H1 (cell line): ENCODE measurements at regions not wholly inside any gene's neighbourhood (a gene's known extent, or its start where the extent isn't known, plus 50 kb on each side); places are given as distances from the start of the nearest gene placed in this dataset.

Experiments
- CTCF ChIA-PET: fragments of 300-600 bp; sonication (Branson Sonifier 250); formaldehyde crosslinking; loops from one replicate; lab custom pipeline; 2021; ENCODE audit not compliant: partially characterized antibody; lab: Charles Lee
- POLR2A ChIA-PET: fragments of 300-600 bp; sonication (Branson Sonifier 250); formaldehyde crosslinking; loops from one replicate; lab custom pipeline; 2021; ENCODE audit warnings: inconsistent platforms; ENCODE audit not compliant: partially characterized antibody; lab: Charles Lee
- DNase-seq, 2 experiments: peaks; one replicate each; pipeline versions ENCODE4 v3.0.0 to v3.0.0-alpha.2; 2010 to 2022; ENCODE audit warnings: low spot score in 2 of 2, low read depth in 1 of 2, mixed read lengths in 1 of 2
- FAIRE-seq: peaks from 2 replicates; lab custom pipeline; 2011; peaks lifted over from hg19 to GRCh38; lab: Jason Lieb, UNC
- H2AFZ ChIP-seq: 2 replicates; pipeline ENCODE4 v1.8.1; 2012; ENCODE audit warnings: low read length, inconsistent platforms
- H2AK5ac ChIP-seq: 2 replicates; pipeline ENCODE4 v1.6.1; 2013; ENCODE audit warnings: low read depth, low read length
- H2BK120ac ChIP-seq: replicated peaks from 2 replicates; pipeline ENCODE3; 2013; ENCODE audit warnings: low read depth, low read length, inconsistent platforms
- H2BK12ac ChIP-seq: 2 replicates; pipeline ENCODE4 v1.6.1; 2013; ENCODE audit warnings: low read depth, low read length
- H2BK15ac ChIP-seq: 2 replicates; pipeline ENCODE4 v1.6.1; 2013; ENCODE audit warnings: low read length
- H2BK20ac ChIP-seq: 2 replicates; pipeline ENCODE4 v1.6.1; 2013; ENCODE audit warnings: low read length
- H2BK5ac ChIP-seq: 2 replicates; pipeline ENCODE4 v1.6.1; 2013; ENCODE audit warnings: low read depth, low read length
- H3K14ac ChIP-seq: 2 replicates; pipeline ENCODE4 v1.6.1; 2013; ENCODE audit warnings: inconsistent platforms; ENCODE audit not compliant: insufficient read length
- H3K18ac ChIP-seq: 2 replicates; pipeline ENCODE4 v1.6.1; 2013; ENCODE audit warnings: low read length; ENCODE audit errors: extremely low read depth
- H3K23ac ChIP-seq: 2 replicates; pipeline ENCODE4 v1.6.1; 2013; ENCODE audit warnings: inconsistent platforms; ENCODE audit not compliant: insufficient read length
- H3K23me2 ChIP-seq: 2 replicates; pipeline ENCODE4 v1.6.1; 2013; ENCODE audit warnings: low read depth, low read length
- H3K27ac ChIP-seq: 2 replicates; pipeline ENCODE4 v1.6.1; 2011; ENCODE audit warnings: low read depth, low read length, inconsistent platforms
- H3K27me3 ChIP-seq, 4 experiments: replicated peaks in 1 of 4; 1 replicate in 1 of 4; 2 replicates in 3 of 4; pipeline versions ENCODE4 v1.6.1 to v1.8.1; 2011 to 2013; ENCODE audit warnings: low read length in 3 of 4, mild to moderate bottlenecking in 3 of 4, inconsistent platforms in 2 of 4, mixed read lengths in 2 of 4, moderate library complexity in 1 of 4; ENCODE audit not compliant: control insufficient read depth in 3 of 4, insufficient read depth in 3 of 4; ENCODE audit errors: extremely low read depth in 1 of 4
- H3K36me3 ChIP-seq, 4 experiments: 2 replicates each; pipeline versions ENCODE4 v1.6.1 to v1.8.1; 2011 to 2013; ENCODE audit warnings: mild to moderate bottlenecking in 4 of 4, low read length in 3 of 4, moderate library complexity in 2 of 4, control low read depth in 1 of 4, inconsistent platforms in 1 of 4; ENCODE audit not compliant: insufficient read depth in 4 of 4, control insufficient read depth in 2 of 4
- H3K4ac ChIP-seq: replicated peaks from 2 replicates; pipeline ENCODE3; 2013; ENCODE audit warnings: low read length, low read depth, mixed read lengths, inconsistent platforms; ENCODE audit not compliant: insufficient read length
- H3K4me1 ChIP-seq, 4 experiments: replicated peaks in 1 of 4; 1 replicate in 1 of 4; 2 replicates in 3 of 4; pipeline versions ENCODE4 v1.6.1 to v1.8.1; 2011 to 2013; ENCODE audit warnings: low read length in 3 of 4, inconsistent platforms in 2 of 4, mixed read lengths in 1 of 4; ENCODE audit not compliant: insufficient read depth in 4 of 4, control insufficient read depth in 3 of 4
- H3K4me2 ChIP-seq, 2 experiments: 2 replicates each; pipeline versions ENCODE4 v1.6.1 to v1.8.1; 2011 to 2013; ENCODE audit warnings: low read depth in 2 of 2, low read length in 2 of 2, control low read depth in 1 of 2, inconsistent platforms in 1 of 2, mild to moderate bottlenecking in 1 of 2; ENCODE audit not compliant: insufficient read depth in 1 of 2
- H3K4me3 ChIP-seq, 4 experiments: fragments of 200-600, 300-600 bp in 1 of 4; sonication (generic), shearing (Covaris generic), sonication (Bioruptor Twin) in 1 of 4; 2 replicates each; pipeline versions ENCODE4 v1.5.1 to v1.8.1; 2011 to 2016; ENCODE audit warnings: low read length in 4 of 4, low read depth in 3 of 4, control low read depth in 2 of 4, inconsistent platforms in 2 of 4, mild to moderate bottlenecking in 2 of 4, mixed read lengths in 1 of 4, moderate library complexity in 1 of 4; ENCODE audit not compliant: insufficient read depth in 2 of 4; ENCODE audit errors: extremely low read depth in 1 of 4
- H3K56ac ChIP-seq: replicated peaks from 2 replicates; pipeline ENCODE3; 2013; ENCODE audit warnings: low read depth, mild to moderate bottlenecking, mixed read lengths, low read length, inconsistent platforms; ENCODE audit not compliant: insufficient read length
- H3K79me1 ChIP-seq: 2 replicates; pipeline ENCODE4 v1.6.1; 2013; ENCODE audit warnings: low read depth, low read length, control low read depth
- H3K79me2 ChIP-seq, 2 experiments: 2 replicates each; pipeline versions ENCODE4 v1.6.1 to v1.8.1; 2012 to 2013; ENCODE audit warnings: low read length in 2 of 2, mild to moderate bottlenecking in 2 of 2, inconsistent platforms in 1 of 2; ENCODE audit not compliant: insufficient read depth in 2 of 2, control insufficient read depth in 1 of 2
- H3K9ac ChIP-seq, 4 experiments: replicated peaks in 1 of 4; 1 replicate in 1 of 4; 2 replicates in 3 of 4; pipeline versions ENCODE4 v1.6.1 to v1.8.1; 2011 to 2013; ENCODE audit warnings: low read depth in 3 of 4, low read length in 3 of 4, control low read depth in 2 of 4, mild to moderate bottlenecking in 2 of 4, moderate library complexity in 2 of 4, inconsistent platforms in 1 of 4; ENCODE audit errors: extremely low read depth in 1 of 4
- H3K9me3 ChIP-seq, 2 experiments: 2 replicates each; pipeline versions ENCODE4 v1.6.1 to v1.8.1; 2012 to 2013; ENCODE audit warnings: mild to moderate bottlenecking in 2 of 2, moderate library complexity in 2 of 2, control low read depth in 1 of 2, inconsistent platforms in 1 of 2, low read depth in 1 of 2, low read length in 1 of 2, mixed read lengths in 1 of 2; ENCODE audit not compliant: insufficient read depth in 2 of 2
- H4K20me1 ChIP-seq, 2 experiments: replicated peaks in 1 of 2; 2 replicates each; pipeline versions ENCODE3 to v1.8.1; 2011 to 2013; ENCODE audit warnings: inconsistent platforms in 2 of 2, low read length in 2 of 2, mild to moderate bottlenecking in 1 of 2; ENCODE audit not compliant: insufficient read depth in 2 of 2, control insufficient read depth in 1 of 2
- H4K5ac ChIP-seq: 2 replicates; pipeline ENCODE4 v1.6.1; 2013; ENCODE audit warnings: low read length, low read depth, mixed read lengths, inconsistent platforms; ENCODE audit not compliant: insufficient read length
- H4K8ac ChIP-seq: 2 replicates; pipeline ENCODE4 v1.8.0; 2013; ENCODE audit warnings: mild to moderate bottlenecking, moderate library complexity, low read length, inconsistent platforms; ENCODE audit not compliant: insufficient read depth; ENCODE audit errors: extremely low read depth
- H4K91ac ChIP-seq: replicated peaks from 2 replicates; pipeline ENCODE3; 2013; ENCODE audit warnings: low read length, mixed read lengths, inconsistent platforms; ENCODE audit not compliant: insufficient read length
- BACH1 ChIP-seq: IDR thresholded peaks from 2 replicates; pipeline ENCODE4 v1.6.1; 2012; ENCODE audit warnings: low read length, improper control_type of control experiment
- EP300 ChIP-seq, 2 experiments: IDR thresholded peaks; 1 replicate in 1 of 2; 2 replicates in 1 of 2; pipeline ENCODE4 v1.6.1; 2011 to 2012; ENCODE audit warnings: low read depth in 2 of 2, low read length in 2 of 2, mild to moderate bottlenecking in 2 of 2, borderline replicate concordance in 1 of 2, inconsistent platforms in 1 of 2, moderate library complexity in 1 of 2
- GTF2F1 ChIP-seq: IDR thresholded peaks from 2 replicates; pipeline ENCODE4 v1.6.1; 2012; ENCODE audit warnings: low read depth, low read length, improper control_type of control experiment, borderline replicate concordance
- RXRA ChIP-seq: IDR thresholded peaks from 2 replicates; pipeline ENCODE4 v1.6.1; 2011; ENCODE audit warnings: low read depth, mild to moderate bottlenecking, low read length, moderate library complexity; ENCODE audit not compliant: insufficient read depth
- SUZ12 ChIP-seq: fragments of 200-600 bp; sonication (generic); IDR thresholded peaks from 2 replicates; pipeline ENCODE4 v1.6.1; 2012; ENCODE audit warnings: mild to moderate bottlenecking, inconsistent platforms, low read length, moderate library complexity, mixed read lengths
- WGBS, 2 experiments: shearing (Covaris generic) in 1 of 2; methylation state at CpG; one replicate each; pipeline versions ENCODE4 v1.1.6 to v1.1.7; 2013 to 2015; ENCODE audit warnings: low lambda C conversion rate in 2 of 2, mixed read lengths in 2 of 2, inconsistent platforms in 1 of 2, low coverage in 1 of 2, missing lambda C conversion rate in 1 of 2; ENCODE audit not compliant: insufficient replicate concordance in 2 of 2, insufficient coverage in 1 of 2, insufficient read length in 1 of 2; ENCODE audit errors: extremely low coverage in 1 of 2, missing lambda C conversion rate in 1 of 2; 5-methylcytosine and 5-hydroxymethylcytosine counted together

GRCh38 chr9:82682431-82682830, 380.5 kb downstream of the RASEF start:
- WGBS, 2 experiments = 92% methylated on average over 2 of the region's 2 CpGs; no CpG with 5 or more reads in 1 of the 2 experiments
- H2AFZ ChIP-seq = peak overlapping the region; percentile 32; the same call in 1 of the 2 replicates
- no peaks in the 10 kb centered on the region; a peak in 2 of 7 replicates for H3K4me1 ChIP-seq
- H3K9me3 ChIP-seq = no peaks in the 10 kb centered on the region
- DNase-seq (no peak), FAIRE-seq (no peak)
- no peaks in the 10 kb centered on the region for H3K23me2 ChIP-seq
- no peak overlapping the region for H3K4ac ChIP-seq
- H4K20me1 ChIP-seq = no peaks in the 10 kb centered on the region
- no peak overlapping the region for H3K9ac ChIP-seq
- CTCF ChIA-PET = interaction anchor here (0.6 kb wide), 1 partner anchor 282 kb away, joined by 3 read pairs; no protein-coding TSS in a partner anchor
- no peak overlapping the region for H4K8ac ChIP-seq
- no peak overlapping the region for H3K18ac ChIP-seq
- H3K56ac ChIP-seq = no peak overlapping the region
- no peak overlapping the region for H2BK15ac ChIP-seq
- H3K79me1 ChIP-seq = no peaks in the 10 kb centered on the region
- H2BK12ac ChIP-seq = no peak overlapping the region
- no peak overlapping the region for H3K4me2 ChIP-seq
- H2BK20ac ChIP-seq = 0 out of 2 replicates have a peak overlapping the region, but pooled peaks have one; percentile 13
- H3K27ac ChIP-seq = no peak overlapping the region
- H4K5ac ChIP-seq = no peak overlapping the region
- H3K36me3 ChIP-seq = no peaks in the 10 kb centered on the region
- H3K4me3 ChIP-seq = no peak overlapping the region
- H3K14ac ChIP-seq = no peak overlapping the region
- no peak overlapping the region for H2AK5ac ChIP-seq
- no peak overlapping the region for H4K91ac ChIP-seq
- H2BK120ac ChIP-seq = no peak overlapping the region
- no peak overlapping the region for H2BK5ac ChIP-seq
- H3K79me2 ChIP-seq = no peaks in the 10 kb centered on the region
- no peaks in the 10 kb centered on the region for H3K27me3 ChIP-seq
- POLR2A ChIA-PET = no interaction called here
- H3K23ac ChIP-seq = no peak overlapping the region
- TF ChIP-seq BACH1 (no peak), GTF2F1 (no peak), RXRA (no peak), EP300 (IDR thresholded peaks at IDR 0.05; ENCODE audit: borderline replicate concordance in 1 of 2, low read depth in 2 of 2, low read length in 2 of 2) (no peak), SUZ12 (no peak)
